ENCODE measurements at regions not wholly inside any gene's neighbourhood (a gene's known extent, or its start where the extent isn't known, plus 50 kb on each side); places are given as distances from the start of the nearest gene placed in this dataset.

GRCh38 chr20:50396623-50397022, 113.6 kb upstream of the PTPN1 start:
- no peak for DNase-seq (ENCODE audit: low read depth)
- no peak for TF ChIP-seq CTCF (IDR thresholded peaks at IDR 0.05; ENCODE audit: control insufficient read depth, insufficient read depth, low read depth, low read length, missing control alignments)
- H3K4me3 ChIP-seq (ENCODE audit: control insufficient read depth, low read depth, low read length) = no peak overlapping the region

DNA sequence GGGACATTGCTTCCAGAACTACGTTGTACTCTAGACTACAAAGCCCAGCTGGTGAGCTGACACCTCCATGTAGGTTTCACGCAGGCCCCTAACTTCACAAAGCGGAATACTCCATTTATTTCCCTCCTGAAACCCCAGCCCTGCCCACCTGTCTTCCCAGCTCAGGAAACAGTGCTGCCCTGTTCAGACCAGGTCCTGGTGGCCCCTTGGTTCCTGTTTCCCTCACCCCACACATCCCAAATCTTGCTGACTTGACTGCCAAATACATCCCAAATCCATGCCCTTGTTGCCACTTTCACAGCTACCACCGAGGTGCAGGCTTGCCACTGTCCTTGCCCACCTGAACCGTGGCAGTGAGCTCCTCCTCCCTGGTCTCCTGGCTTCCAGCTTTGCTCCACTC, 113.1 kb upstream of the PTPN1 start:
- TF ChIP-seq CTCF (IDR thresholded peaks at IDR 0.05; ENCODE audit: control insufficient read depth, insufficient read depth, low read depth, low read length, missing control alignments) = no peak
- no peak for DNase-seq (ENCODE audit: low read depth)
- no peak overlapping the region for H3K4me3 ChIP-seq (ENCODE audit: control insufficient read depth, low read depth, low read length)

- DNase-seq (ENCODE audit: low read depth) = no peak
- TF ChIP-seq CTCF (IDR thresholded peaks at IDR 0.05; ENCODE audit: control insufficient read depth, insufficient read depth, low read depth, low read length, missing control alignments) = no peak
- no peak overlapping the region for H3K4me3 ChIP-seq (ENCODE audit: control insufficient read depth, low read depth, low read length)
Measured at GRCh38 chr20:50398064-50398463, 112.1 kb upstream of the PTPN1 start.

DNA sequence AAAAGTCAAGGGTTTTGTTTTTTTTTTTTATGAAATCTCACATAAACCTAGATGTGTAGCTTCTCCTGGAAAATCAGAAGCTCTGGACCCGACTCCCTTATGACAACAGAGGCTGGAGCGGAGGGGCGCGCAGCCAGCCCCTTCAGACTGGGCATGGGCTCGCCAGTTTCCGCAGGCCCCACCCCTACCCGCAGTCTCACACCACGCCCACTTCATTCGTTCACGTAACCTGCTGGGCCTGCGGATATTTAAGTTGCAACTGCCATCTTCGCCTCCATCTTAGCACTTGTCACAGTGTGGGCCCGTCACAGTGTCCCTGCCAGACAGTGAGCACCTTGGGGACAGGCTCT, 111.7 kb upstream of the PTPN1 start:
- no peak for DNase-seq (ENCODE audit: low read depth)
- H3K4me3 ChIP-seq (ENCODE audit: control insufficient read depth, low read depth, low read length) = no peak overlapping the region
- TF ChIP-seq CTCF (IDR thresholded peaks at IDR 0.05; ENCODE audit: control insufficient read depth, insufficient read depth, low read depth, low read length, missing control alignments) = no peak

DNA sequence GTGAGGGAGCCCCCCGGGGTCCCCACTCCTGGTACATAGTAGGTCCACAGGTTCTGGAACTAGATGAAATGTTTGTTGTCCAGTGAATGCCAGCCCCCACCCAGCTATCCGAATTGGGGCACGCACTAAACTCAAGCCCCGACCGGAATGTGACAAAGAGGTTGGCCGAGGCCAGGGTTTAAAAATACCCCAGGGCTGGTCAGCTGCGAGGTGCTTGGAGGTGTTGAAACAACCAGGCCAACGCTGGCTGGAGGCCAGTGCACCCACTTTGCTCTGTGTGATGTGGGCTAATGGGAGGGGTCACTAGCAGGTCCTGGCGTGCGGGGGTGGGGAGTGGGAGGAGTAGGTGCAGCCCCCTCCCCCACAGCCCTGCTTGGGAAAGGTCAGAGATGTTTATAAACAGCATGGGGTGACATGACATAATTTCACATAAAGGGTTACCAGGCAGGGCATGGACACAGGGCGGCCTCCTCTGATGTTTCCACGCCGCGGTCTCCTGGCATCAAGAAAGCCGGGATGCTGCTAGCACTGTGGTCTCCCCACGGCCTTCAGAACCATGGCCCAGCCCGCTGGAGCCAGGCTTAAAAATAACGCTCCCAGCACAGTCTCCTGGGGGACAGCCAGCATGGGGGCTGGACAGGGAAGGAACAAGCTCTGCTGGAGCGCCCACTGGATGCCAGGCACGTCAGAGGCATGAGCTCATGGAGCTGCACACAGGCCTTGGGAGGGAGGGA, 111.2 kb upstream of the PTPN1 start:
- no peak for DNase-seq (ENCODE audit: low read depth)
- no peak overlapping the region for H3K4me3 ChIP-seq (ENCODE audit: control insufficient read depth, low read depth, low read length)
- TF ChIP-seq CTCF (IDR thresholded peaks at IDR 0.05; ENCODE audit: control insufficient read depth, insufficient read depth, low read depth, low read length, missing control alignments) = no peak

DNA sequence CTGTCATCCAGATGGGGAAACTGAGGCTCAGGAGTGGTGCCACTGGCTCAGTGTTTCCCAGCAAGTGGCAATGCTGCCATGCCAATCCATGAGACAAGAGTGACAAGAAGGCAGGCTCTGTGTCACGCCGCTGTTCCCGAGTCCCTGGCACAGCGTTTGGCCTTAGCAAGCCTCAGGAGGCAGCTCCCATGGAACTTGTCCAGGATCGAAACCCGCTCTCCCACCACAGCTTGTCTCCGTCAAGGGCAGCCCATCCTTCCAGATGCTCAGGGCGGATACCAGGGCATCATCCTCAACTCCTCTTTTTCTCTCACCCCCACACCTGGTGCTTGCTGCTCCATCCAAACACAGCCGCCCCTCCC, 110.6 kb upstream of the PTPN1 start:
- TF ChIP-seq CTCF (IDR thresholded peaks at IDR 0.05; ENCODE audit: control insufficient read depth, insufficient read depth, low read depth, low read length, missing control alignments) = no peak
- no peak overlapping the region for H3K4me3 ChIP-seq (ENCODE audit: control insufficient read depth, low read depth, low read length)
- no peak for DNase-seq (ENCODE audit: low read depth)
